ENCODE measurements at regions not wholly inside any gene's neighbourhood (a gene's known extent, or its start where the extent isn't known, plus 50 kb on each side); places are given as distances from the start of the nearest gene placed in this dataset.

DNA sequence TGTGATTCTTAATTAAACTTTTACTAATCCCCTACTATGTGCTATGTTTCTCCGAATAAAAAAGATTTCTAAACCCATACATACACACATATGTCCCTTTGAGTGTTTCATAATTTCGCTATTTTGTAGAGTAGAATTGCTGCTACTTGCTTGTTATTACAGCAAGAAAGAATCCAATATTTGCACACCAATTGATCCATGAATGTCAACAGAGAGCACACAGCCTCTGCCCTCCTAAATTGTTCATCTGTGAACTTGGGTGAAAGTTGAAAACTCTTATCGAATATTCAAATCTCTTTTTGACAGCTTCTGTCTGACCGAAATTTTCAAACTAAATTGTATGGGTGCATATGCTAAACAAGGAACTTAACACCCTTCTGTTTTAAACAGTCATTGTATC, 83.4 kb upstream of the RASEF start:
- Histone ChIP-seq H3K4me1 (no peaks in the 10 kb centered on the region), H3K4me3 (no peak overlapping the region), H3K27me3 (ENCODE audit: low read depth) (peaks cover 14% of the 10 kb centered on the region), H3K27ac (replicated peaks) (no peak overlapping the region), H3K36me3 (no peaks in the 10 kb centered on the region), H3K9me3 (replicated peaks) (peaks cover 15% of the 10 kb centered on the region)
- no peak for TF ChIP-seq CTCF (IDR thresholded peaks at IDR 0.05; ENCODE audit: borderline replicate concordance)
- intact Hi-C loops (cut with micrococcal nuclease): no loop called here
- no peak for DNase-seq

GRCh38 chr9:83144492-83144891, 81.5 kb upstream of the RASEF start:
- intact Hi-C loops (cut with micrococcal nuclease): no loop called here
- no peaks in the 10 kb centered on the region for H3K36me3 ChIP-seq
- DNase-seq: no peak
- H3K27me3 ChIP-seq (ENCODE audit: low read depth): peaks cover 8% of the 10 kb centered on the region
- TF ChIP-seq CTCF (IDR thresholded peaks at IDR 0.05; ENCODE audit: borderline replicate concordance): no peak
- peaks cover 15% of the 10 kb centered on the region for H3K9me3 ChIP-seq (replicated peaks)
- H3K4me1 ChIP-seq: no peaks in the 10 kb centered on the region
- no peak overlapping the region for H3K27ac ChIP-seq (replicated peaks)
- H3K4me3 ChIP-seq: no peak overlapping the region

GRCh38 chr9:83142389-83142788, 79.4 kb upstream of the RASEF start:
- no peak overlapping the region for H3K4me3 ChIP-seq
- intact Hi-C loops (cut with micrococcal nuclease): no loop called here

DNA sequence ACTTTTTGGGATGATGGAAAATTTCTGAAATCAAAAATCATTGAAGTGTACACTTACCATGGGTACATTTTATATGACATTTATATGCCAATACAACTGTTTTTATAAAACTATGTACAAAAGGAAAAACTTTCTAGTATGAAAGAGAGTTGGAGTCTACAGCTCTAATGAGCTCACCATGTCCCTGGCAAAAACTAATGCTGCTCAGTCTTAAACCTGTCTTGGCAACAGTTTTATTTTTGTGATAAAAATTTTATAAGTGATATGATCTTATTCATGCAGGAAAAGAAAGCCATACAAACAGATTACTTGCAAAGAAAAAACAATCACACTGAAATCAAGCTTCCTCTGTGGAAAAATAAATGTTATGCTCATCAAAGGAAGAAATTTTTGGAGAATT, 78.9 kb upstream of the RASEF start:
- intact Hi-C loops (cut with micrococcal nuclease): no loop called here
- no peak for DNase-seq
- no peaks in the 10 kb centered on the region for H3K9me3 ChIP-seq (replicated peaks)
- no peaks in the 10 kb centered on the region for H3K27me3 ChIP-seq (ENCODE audit: low read depth)
- no peaks in the 10 kb centered on the region for H3K4me1 ChIP-seq
- TF ChIP-seq CTCF (IDR thresholded peaks at IDR 0.05; ENCODE audit: borderline replicate concordance): no peak
- H3K27ac ChIP-seq (replicated peaks): no peak overlapping the region
- H3K36me3 ChIP-seq: no peaks in the 10 kb centered on the region
- H3K4me3 ChIP-seq: no peak overlapping the region

More at GRCh38 chr9:83142389-83142788, 79.4 kb upstream of the RASEF start:
- Histone ChIP-seq H3K9me3 (replicated peaks) (peaks cover 3% of the 10 kb centered on the region), H3K4me1 (no peaks in the 10 kb centered on the region), H3K27ac (replicated peaks) (no peak overlapping the region), H3K36me3 (no peaks in the 10 kb centered on the region), H3K27me3 (ENCODE audit: low read depth) (no peaks in the 10 kb centered on the region)
- no peak for DNase-seq
- TF ChIP-seq CTCF (IDR thresholded peaks at IDR 0.05; ENCODE audit: borderline replicate concordance): no peak

- Histone ChIP-seq H3K4me1 (no peaks in the 10 kb centered on the region), H3K9me3 (replicated peaks) (no peaks in the 10 kb centered on the region), H3K36me3 (no peaks in the 10 kb centered on the region), H3K27ac (replicated peaks) (no peak overlapping the region), H3K27me3 (ENCODE audit: low read depth) (no peaks in the 10 kb centered on the region), H3K4me3 (no peak overlapping the region)
- TF ChIP-seq CTCF (IDR thresholded peaks at IDR 0.05; ENCODE audit: borderline replicate concordance): no peak
- no peak for DNase-seq
- intact Hi-C loops (cut with micrococcal nuclease): no loop called here
Observed at GRCh38 chr9:83140061-83140460, 77.1 kb upstream of the RASEF start.

All from left ventricle myocardium inferior (tissue), 1 donor.